22Rv1 (cell line): ENCODE measurements at regions not wholly inside any gene's neighbourhood (a gene's known extent, or its start where the extent isn't known, plus 50 kb on each side); places are given as distances from the start of the nearest gene placed in this dataset.

Source experiments
- CTCF ChIP-seq: fragments of 450-650 bp; IDR thresholded peaks from 2 replicates; pipeline ENCODE4 v1.5.1; 2017; ENCODE audit warnings: mild to moderate bottlenecking
- ZFX ChIP-seq: fragments of 450-650 bp; IDR thresholded peaks from 2 replicates; pipeline ENCODE4 v1.6.1; 2017; ENCODE audit warnings: antibody characterized with exemption, borderline replicate concordance

- TF ChIP-seq ZFX (no peak), CTCF (no peak)
These were observed 86.5 kb upstream of the RPL34 start for GRCh38 chr4:108533876-108534275.
